GM06990 (cell line): ENCODE measurements at regions not wholly inside any gene's neighbourhood (a gene's known extent, or its start where the extent isn't known, plus 50 kb on each side); places are given as distances from the start of the nearest gene placed in this dataset.

Experiments
- DNase-seq: peaks from one replicate; pipeline ENCODE4 v3.0.0-alpha.2; 2011; ENCODE audit not compliant: insufficient read length; ENCODE audit errors: extremely low read depth
- H3K27me3 ChIP-seq: replicated peaks from 2 replicates; pipeline ENCODE4 v1.6.0; 2011; ENCODE audit warnings: low read length; ENCODE audit not compliant: control insufficient read depth, insufficient read depth
- H3K36me3 ChIP-seq: 2 replicates; pipeline ENCODE4 v1.5.1; 2011; ENCODE audit warnings: low read length; ENCODE audit not compliant: control insufficient read depth, insufficient read depth
- H3K4me3 ChIP-seq: replicated peaks from 2 replicates; pipeline ENCODE4 v1.5.1; 2011; ENCODE audit warnings: low read depth, mild to moderate bottlenecking, control low read depth, low read length
- TF ChIP-seq, protein P1 (sequence below): IDR thresholded peaks from 2 replicates; pipeline ENCODE4 v1.5.1; 2011; ENCODE audit warnings: low read length, control low read depth, mild to moderate bottlenecking, inconsistent platforms; ENCODE audit not compliant: insufficient read depth, poor library complexity, severe bottlenecking

GRCh38 chr15:62561571-62561970 lies 396.5 kb upstream of the C2CD4B start:
- DNase-seq, result no peak
- no peak overlapping the region for H3K4me3 ChIP-seq
- no peaks in the 10 kb centered on the region for H3K36me3 ChIP-seq
- TF ChIP-seq, protein P1, sequence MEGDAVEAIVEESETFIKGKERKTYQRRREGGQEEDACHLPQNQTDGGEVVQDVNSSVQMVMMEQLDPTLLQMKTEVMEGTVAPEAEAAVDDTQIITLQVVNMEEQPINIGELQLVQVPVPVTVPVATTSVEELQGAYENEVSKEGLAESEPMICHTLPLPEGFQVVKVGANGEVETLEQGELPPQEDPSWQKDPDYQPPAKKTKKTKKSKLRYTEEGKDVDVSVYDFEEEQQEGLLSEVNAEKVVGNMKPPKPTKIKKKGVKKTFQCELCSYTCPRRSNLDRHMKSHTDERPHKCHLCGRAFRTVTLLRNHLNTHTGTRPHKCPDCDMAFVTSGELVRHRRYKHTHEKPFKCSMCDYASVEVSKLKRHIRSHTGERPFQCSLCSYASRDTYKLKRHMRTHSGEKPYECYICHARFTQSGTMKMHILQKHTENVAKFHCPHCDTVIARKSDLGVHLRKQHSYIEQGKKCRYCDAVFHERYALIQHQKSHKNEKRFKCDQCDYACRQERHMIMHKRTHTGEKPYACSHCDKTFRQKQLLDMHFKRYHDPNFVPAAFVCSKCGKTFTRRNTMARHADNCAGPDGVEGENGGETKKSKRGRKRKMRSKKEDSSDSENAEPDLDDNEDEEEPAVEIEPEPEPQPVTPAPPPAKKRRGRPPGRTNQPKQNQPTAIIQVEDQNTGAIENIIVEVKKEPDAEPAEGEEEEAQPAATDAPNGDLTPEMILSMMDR, result no peak
- H3K27me3 ChIP-seq, result no peaks in the 10 kb centered on the region; the same call in 1 of the 2 replicates

- TF ChIP-seq, protein P1, result no peak
- Histone ChIP-seq H3K4me3 (no peak overlapping the region), H3K27me3 (no peaks in the 10 kb centered on the region), H3K36me3 (no peaks in the 10 kb centered on the region)
- DNase-seq, result no peak
Observed at GRCh38 chr15:62564886-62565633, 400.0 kb upstream of the C2CD4B start.

DNA sequence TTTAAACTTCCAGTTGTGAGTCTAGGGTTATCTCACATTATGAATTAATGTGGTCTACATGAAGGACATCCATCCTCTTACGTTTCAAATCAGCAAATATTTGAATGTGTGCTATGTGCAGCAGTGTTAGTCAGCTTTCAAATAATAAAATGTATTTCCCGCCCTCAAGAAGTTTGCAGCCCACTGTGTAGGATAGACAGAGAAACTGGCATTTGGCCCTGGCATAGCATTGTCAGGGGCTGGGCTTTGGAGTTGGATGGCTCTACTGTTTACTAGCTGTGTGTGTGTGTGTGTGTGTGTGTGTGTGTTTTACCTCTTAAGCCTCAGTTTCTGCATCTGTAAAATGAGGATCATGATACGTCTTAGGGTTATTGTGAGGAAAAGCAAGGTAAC lies 400.5 kb upstream of the C2CD4B start:
- no peak for DNase-seq
- H3K27me3 ChIP-seq, result no peaks in the 10 kb centered on the region
- H3K4me3 ChIP-seq, result no peak overlapping the region
- H3K36me3 ChIP-seq, result no peaks in the 10 kb centered on the region
- TF ChIP-seq, protein P1, result no peak

- no peak for DNase-seq
- H3K27me3 ChIP-seq, result no peaks in the 10 kb centered on the region; the same call in 1 of the 2 replicates
- no peak overlapping the region for H3K4me3 ChIP-seq
- no peaks in the 10 kb centered on the region for H3K36me3 ChIP-seq
- TF ChIP-seq, protein P1, result no peak
Observed at GRCh38 chr15:62566248-62566647, 401.2 kb upstream of the C2CD4B start.

DNA sequence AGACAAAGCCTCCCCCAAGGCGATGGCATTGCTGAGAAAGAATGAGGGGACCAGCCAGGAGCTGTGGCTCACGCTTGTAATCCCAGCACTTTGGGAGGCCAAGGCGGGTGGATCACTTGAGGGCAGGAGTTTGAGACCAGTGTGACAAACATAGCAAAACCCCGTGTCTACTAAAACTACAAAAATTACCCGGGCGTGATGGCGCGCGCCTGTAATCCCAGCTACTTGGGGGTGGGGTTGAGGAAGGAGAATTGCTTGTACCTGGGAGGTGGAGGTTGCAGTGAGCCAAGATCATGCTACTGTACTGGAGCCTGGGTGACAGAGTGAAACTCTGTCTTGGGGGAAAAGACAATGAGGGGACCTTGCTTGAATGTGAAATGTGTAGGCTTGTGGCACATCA lies 402.4 kb upstream of the C2CD4B start:
- Histone ChIP-seq H3K4me3 (no peak overlapping the region), H3K36me3 (no peaks in the 10 kb centered on the region), H3K27me3 (no peaks in the 10 kb centered on the region; the same call in 1 of the 2 replicates)
- TF ChIP-seq, protein P1, result no peak
- DNase-seq, result no peak
